ENCODE measurements at regions not wholly inside any gene's neighbourhood (a gene's known extent, or its start where the extent isn't known, plus 50 kb on each side); places are given as distances from the start of the nearest gene placed in this dataset.

DNA sequence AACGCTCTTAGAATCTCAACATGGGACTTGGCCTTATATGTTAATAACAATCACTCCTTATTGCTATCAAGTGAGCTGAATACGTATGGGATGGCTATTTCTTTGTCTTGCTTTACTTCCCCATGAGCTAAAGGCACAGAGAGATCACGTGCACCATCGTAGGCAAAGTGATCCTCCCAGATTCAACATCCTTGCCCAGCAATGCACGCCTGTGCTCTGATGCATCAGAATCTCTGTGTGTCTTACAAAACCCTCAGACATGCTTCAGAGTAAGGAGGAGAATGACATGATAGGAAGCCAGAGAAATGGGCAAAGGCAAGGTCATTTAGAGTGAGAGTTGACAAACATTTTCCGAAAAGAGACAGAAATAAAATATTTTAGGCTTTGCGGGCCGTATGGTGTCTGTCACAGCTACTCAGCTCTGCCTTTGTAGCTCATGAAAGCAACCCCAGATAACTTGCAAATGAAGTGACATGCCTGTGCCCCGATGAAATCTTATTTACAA lies 277.6 kb upstream of the CDH4 start:
- Histone ChIP-seq H3K9me3 (ENCODE audit: control insufficient read depth, low read length) (no peaks in the 10 kb centered on the region), H3K4me1 (ENCODE audit: control insufficient read depth, insufficient read depth, low read length, poor library complexity, severe bottlenecking) (no peaks in the 10 kb centered on the region), H3K4me3 (ENCODE audit: insufficient read depth, low read depth, low read length, poor library complexity, severe bottlenecking) (no peak overlapping the region), H3K27me3 (replicated peaks; ENCODE audit: control insufficient read depth, insufficient read depth, low read length, poor library complexity, severe bottlenecking) (no peaks in the 10 kb centered on the region), H3K27ac (ENCODE audit: insufficient read depth, low read length, poor library complexity, severe bottlenecking) (no peak overlapping the region), H3K36me3 (ENCODE audit: control insufficient read depth, insufficient read depth, low read length) (no peaks in the 10 kb centered on the region)
- DNase-seq = no peak

DNA sequence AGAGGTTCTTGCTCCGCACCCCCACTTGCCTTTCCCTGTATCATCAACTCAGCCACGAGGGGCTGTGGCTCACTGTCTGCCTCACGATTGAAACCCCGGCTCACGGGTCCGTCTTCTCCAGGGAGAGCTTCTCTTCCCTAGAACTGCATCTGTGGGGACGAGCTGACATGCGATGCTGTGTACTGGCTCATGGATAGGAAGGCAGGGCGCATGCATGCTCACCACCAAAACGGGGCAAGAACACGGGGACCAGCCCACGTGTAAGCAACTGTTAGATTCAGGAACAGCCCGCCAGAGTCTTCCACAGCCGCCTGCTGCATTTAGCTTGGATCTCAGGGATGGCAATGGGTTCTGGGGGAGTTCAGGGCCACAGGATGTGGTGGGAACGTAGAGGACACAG lies 275.9 kb upstream of the CDH4 start:
- no peaks in the 10 kb centered on the region for H3K27me3 ChIP-seq (replicated peaks; ENCODE audit: control insufficient read depth, insufficient read depth, low read length, poor library complexity, severe bottlenecking)
- H3K4me1 ChIP-seq (ENCODE audit: control insufficient read depth, insufficient read depth, low read length, poor library complexity, severe bottlenecking) = no peaks in the 10 kb centered on the region
- no peak for DNase-seq
- no peaks in the 10 kb centered on the region for H3K36me3 ChIP-seq (ENCODE audit: control insufficient read depth, insufficient read depth, low read length)
- H3K9me3 ChIP-seq (ENCODE audit: control insufficient read depth, low read length) = no peaks in the 10 kb centered on the region
- H3K4me3 ChIP-seq (ENCODE audit: insufficient read depth, low read depth, low read length, poor library complexity, severe bottlenecking) = no peak overlapping the region
- no peak overlapping the region for H3K27ac ChIP-seq (ENCODE audit: insufficient read depth, low read length, poor library complexity, severe bottlenecking)

DNA sequence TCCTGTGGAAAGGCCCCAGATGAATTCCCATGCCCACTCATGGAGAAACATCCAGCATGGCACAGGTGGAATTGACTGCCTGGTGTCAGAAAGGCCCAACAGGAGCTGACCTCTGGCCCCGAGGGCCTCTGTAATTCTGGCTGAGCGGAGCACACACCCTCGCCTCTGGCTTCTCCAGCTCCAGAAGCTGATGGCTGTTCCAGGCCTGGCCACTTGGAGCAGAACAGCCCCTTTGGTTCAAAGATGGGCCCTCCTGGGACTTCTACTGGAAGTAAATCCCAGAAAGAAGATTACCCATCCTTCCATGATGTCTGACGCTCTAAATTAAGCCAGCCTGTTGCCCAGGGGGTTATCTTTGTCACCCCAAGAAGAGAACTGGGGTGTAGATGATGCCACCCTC lies 275.1 kb upstream of the CDH4 start:
- Histone ChIP-seq H3K9me3 (ENCODE audit: control insufficient read depth, low read length) (no peaks in the 10 kb centered on the region), H3K4me3 (ENCODE audit: insufficient read depth, low read depth, low read length, poor library complexity, severe bottlenecking) (no peak overlapping the region), H3K36me3 (ENCODE audit: control insufficient read depth, insufficient read depth, low read length) (no peaks in the 10 kb centered on the region), H3K27ac (ENCODE audit: insufficient read depth, low read length, poor library complexity, severe bottlenecking) (no peak overlapping the region), H3K27me3 (replicated peaks; ENCODE audit: control insufficient read depth, insufficient read depth, low read length, poor library complexity, severe bottlenecking) (no peaks in the 10 kb centered on the region), H3K4me1 (ENCODE audit: control insufficient read depth, insufficient read depth, low read length, poor library complexity, severe bottlenecking) (no peaks in the 10 kb centered on the region)
- no peak for DNase-seq

DNA sequence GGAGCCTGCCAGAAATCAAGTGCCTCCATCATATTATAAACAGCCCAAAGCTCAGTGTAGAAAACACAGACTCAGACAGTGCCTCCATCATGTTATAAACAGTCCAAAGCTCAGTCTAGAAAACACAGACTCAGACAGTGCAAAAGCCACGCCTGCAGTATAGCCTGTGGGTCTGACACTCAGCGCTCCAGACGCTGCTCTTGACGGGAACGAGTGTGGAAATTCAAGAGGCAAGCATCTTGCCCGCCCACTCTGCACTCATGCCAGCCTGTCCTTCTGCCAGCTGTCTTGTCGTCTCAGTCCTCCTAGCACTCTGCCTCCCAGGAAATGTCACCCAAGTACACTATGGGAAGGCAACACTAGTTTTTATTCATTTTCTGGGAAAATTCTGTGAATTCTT lies 274.2 kb upstream of the CDH4 start:
- Histone ChIP-seq H3K4me3 (ENCODE audit: insufficient read depth, low read depth, low read length, poor library complexity, severe bottlenecking) (no peak overlapping the region), H3K27ac (ENCODE audit: insufficient read depth, low read length, poor library complexity, severe bottlenecking) (no peak overlapping the region), H3K36me3 (ENCODE audit: control insufficient read depth, insufficient read depth, low read length) (no peaks in the 10 kb centered on the region), H3K9me3 (ENCODE audit: control insufficient read depth, low read length) (no peaks in the 10 kb centered on the region), H3K4me1 (ENCODE audit: control insufficient read depth, insufficient read depth, low read length, poor library complexity, severe bottlenecking) (no peaks in the 10 kb centered on the region), H3K27me3 (replicated peaks; ENCODE audit: control insufficient read depth, insufficient read depth, low read length, poor library complexity, severe bottlenecking) (no peaks in the 10 kb centered on the region)
- no peak for DNase-seq

DNA sequence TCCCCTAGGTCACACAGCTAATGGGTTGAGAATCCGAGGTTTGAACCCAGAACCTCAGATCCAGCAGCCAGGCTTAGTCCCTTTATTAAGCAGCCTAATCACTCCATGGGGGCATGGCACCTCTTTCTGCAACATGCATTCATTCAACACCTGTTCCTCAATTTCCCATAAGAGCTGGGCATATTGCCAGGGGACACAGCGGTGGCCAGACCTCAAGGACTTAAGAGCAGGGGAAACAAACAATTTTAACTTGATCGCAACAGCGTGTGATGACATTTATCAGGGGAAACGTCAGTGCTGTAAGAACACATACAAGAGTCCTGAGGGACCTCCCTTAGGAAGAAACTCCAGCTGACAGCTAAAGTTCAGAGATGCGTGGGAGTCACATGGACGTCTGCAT lies 267.4 kb upstream of the CDH4 start:
- Histone ChIP-seq H3K9me3 (ENCODE audit: control insufficient read depth, low read length) (no peaks in the 10 kb centered on the region), H3K4me3 (ENCODE audit: insufficient read depth, low read depth, low read length, poor library complexity, severe bottlenecking) (no peak overlapping the region), H3K4me1 (ENCODE audit: control insufficient read depth, insufficient read depth, low read length, poor library complexity, severe bottlenecking) (no peaks in the 10 kb centered on the region), H3K27ac (ENCODE audit: insufficient read depth, low read length, poor library complexity, severe bottlenecking) (no peak overlapping the region), H3K36me3 (ENCODE audit: control insufficient read depth, insufficient read depth, low read length) (no peaks in the 10 kb centered on the region), H3K27me3 (replicated peaks; ENCODE audit: control insufficient read depth, insufficient read depth, low read length, poor library complexity, severe bottlenecking) (no peaks in the 10 kb centered on the region)
- no peak for DNase-seq

DNA sequence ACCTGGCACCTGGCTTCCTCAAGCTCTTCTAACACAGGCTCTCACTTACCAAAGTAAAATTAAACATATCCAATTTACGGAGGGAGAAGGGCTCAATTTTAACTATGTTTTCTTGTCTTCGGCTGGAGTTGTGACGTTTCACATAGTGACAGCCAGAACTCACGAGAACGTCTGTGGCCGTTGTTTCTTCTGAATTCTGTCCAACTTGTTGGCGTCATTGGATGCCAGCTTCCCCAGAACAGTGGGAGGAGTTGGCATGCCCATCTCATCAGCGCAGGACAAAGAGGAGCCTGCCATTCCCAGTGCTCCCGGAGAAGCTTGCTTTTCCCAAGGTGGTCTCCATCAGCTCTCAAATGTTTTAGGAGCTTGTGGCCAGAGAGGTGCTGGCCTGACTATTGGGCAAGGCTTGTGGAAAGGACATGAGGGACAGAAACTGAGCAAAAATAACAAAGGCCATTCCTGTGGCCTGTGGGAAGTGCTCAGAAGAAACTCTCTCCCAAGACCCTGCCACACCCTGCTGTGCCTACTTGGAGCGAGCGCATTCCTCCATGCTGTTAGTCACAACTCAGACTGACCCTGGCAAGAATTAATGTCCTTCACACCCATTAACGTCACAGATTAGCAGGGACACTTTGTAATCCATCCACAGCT lies 265.4 kb upstream of the CDH4 start:
- no peak overlapping the region for H3K4me3 ChIP-seq (ENCODE audit: insufficient read depth, low read depth, low read length, poor library complexity, severe bottlenecking)
- no peak overlapping the region for H3K27ac ChIP-seq (ENCODE audit: insufficient read depth, low read length, poor library complexity, severe bottlenecking)
- no peaks in the 10 kb centered on the region for H3K36me3 ChIP-seq (ENCODE audit: control insufficient read depth, insufficient read depth, low read length)
- DNase-seq = no peak
- no peaks in the 10 kb centered on the region for H3K9me3 ChIP-seq (ENCODE audit: control insufficient read depth, low read length)
- no peaks in the 10 kb centered on the region for H3K27me3 ChIP-seq (replicated peaks; ENCODE audit: control insufficient read depth, insufficient read depth, low read length, poor library complexity, severe bottlenecking)
- H3K4me1 ChIP-seq (ENCODE audit: control insufficient read depth, insufficient read depth, low read length, poor library complexity, severe bottlenecking) = no peaks in the 10 kb centered on the region

DNA sequence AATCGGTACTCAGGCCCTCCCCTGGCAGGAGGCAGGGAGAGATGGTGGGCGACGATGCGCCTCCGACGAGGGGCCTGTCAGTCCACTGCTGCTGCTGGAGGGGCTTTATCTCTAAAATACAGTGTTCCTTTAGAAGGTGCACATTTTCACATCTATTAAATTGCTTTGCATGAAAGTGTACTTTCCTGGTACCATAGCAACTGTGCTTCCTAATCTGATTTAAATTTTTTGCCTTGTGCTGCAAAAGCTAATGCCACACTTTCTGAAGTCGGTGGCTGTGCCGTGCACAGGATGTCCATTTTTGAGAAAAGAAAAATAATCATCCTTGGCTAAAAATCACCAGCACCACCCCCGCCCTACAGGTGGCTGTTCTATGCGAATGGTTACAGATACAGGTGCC lies 262.0 kb upstream of the CDH4 start:
- Histone ChIP-seq H3K27me3 (replicated peaks; ENCODE audit: control insufficient read depth, insufficient read depth, low read length, poor library complexity, severe bottlenecking) (no peaks in the 10 kb centered on the region), H3K36me3 (ENCODE audit: control insufficient read depth, insufficient read depth, low read length) (no peaks in the 10 kb centered on the region), H3K27ac (ENCODE audit: insufficient read depth, low read length, poor library complexity, severe bottlenecking) (no peak overlapping the region), H3K4me3 (ENCODE audit: insufficient read depth, low read depth, low read length, poor library complexity, severe bottlenecking) (no peak overlapping the region), H3K9me3 (ENCODE audit: control insufficient read depth, low read length) (no peaks in the 10 kb centered on the region), H3K4me1 (ENCODE audit: control insufficient read depth, insufficient read depth, low read length, poor library complexity, severe bottlenecking) (no peaks in the 10 kb centered on the region)
- DNase-seq = no peak

DNA sequence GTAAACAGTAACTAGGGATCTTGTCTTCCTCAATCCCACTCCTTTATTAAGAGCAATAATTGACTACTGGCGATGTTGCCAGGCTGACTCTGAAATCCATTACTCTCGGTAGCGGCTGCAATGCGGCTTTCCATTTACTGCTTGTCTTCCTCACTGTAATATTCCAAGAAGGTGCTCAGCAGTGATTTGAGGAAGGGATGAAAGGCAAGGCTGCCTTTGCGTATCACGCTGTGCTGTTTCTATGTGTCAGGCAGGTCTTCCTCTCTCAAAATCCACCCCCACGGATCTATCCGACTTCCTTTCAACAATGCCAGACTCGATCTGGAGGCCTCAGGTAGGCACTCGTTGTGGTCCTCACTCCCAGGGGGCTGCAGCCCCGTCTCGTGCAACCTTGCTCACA lies 261.4 kb upstream of the CDH4 start:
- no peaks in the 10 kb centered on the region for H3K36me3 ChIP-seq (ENCODE audit: control insufficient read depth, insufficient read depth, low read length)
- no peaks in the 10 kb centered on the region for H3K4me1 ChIP-seq (ENCODE audit: control insufficient read depth, insufficient read depth, low read length, poor library complexity, severe bottlenecking)
- no peaks in the 10 kb centered on the region for H3K9me3 ChIP-seq (ENCODE audit: control insufficient read depth, low read length)

DNA sequence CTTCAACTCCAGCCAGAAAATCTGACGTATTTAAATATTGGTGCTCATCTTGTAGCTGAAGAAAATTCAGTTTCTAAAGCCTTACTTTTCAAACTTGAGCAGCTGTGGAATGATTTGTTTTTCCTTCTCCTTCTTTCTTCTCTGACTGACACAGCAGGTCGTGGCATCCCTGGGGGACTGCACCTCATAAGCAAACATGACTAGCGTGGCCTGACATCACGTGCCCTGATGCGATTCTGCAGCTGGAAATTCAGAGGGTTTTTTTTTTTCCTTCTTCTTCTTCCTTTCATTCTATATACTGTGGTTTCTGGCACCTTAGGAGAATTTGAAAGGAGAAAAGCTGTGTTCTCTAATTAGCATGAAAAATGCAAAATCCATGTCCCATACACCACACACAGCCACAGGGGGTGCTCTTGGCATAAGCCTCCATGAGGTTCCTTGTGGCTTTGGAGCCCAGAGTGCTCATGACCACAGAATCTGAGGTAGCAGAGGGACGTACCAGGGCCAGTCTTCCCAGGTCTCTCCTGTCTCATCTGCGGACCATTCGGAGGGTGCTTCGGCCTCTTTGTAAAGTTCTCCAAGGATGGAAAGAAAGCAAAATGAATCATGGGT lies 258.5 kb upstream of the CDH4 start:
- no peak for DNase-seq
- no peak overlapping the region for H3K4me3 ChIP-seq (ENCODE audit: insufficient read depth, low read depth, low read length, poor library complexity, severe bottlenecking)
- no peaks in the 10 kb centered on the region for H3K9me3 ChIP-seq (ENCODE audit: control insufficient read depth, low read length)
- no peaks in the 10 kb centered on the region for H3K27me3 ChIP-seq (replicated peaks; ENCODE audit: control insufficient read depth, insufficient read depth, low read length, poor library complexity, severe bottlenecking)
- no peaks in the 10 kb centered on the region for H3K36me3 ChIP-seq (ENCODE audit: control insufficient read depth, insufficient read depth, low read length)
- no peaks in the 10 kb centered on the region for H3K4me1 ChIP-seq (ENCODE audit: control insufficient read depth, insufficient read depth, low read length, poor library complexity, severe bottlenecking)
- no peak overlapping the region for H3K27ac ChIP-seq (ENCODE audit: insufficient read depth, low read length, poor library complexity, severe bottlenecking)

More for the DNA sequence above, 261.4 kb upstream of the CDH4 start:
- no peaks in the 10 kb centered on the region for H3K27me3 ChIP-seq (replicated peaks; ENCODE audit: control insufficient read depth, insufficient read depth, low read length, poor library complexity, severe bottlenecking)
- H3K27ac ChIP-seq (ENCODE audit: insufficient read depth, low read length, poor library complexity, severe bottlenecking) = no peak overlapping the region
- H3K4me3 ChIP-seq (ENCODE audit: insufficient read depth, low read depth, low read length, poor library complexity, severe bottlenecking) = no peak overlapping the region
- no peak for DNase-seq

DNA sequence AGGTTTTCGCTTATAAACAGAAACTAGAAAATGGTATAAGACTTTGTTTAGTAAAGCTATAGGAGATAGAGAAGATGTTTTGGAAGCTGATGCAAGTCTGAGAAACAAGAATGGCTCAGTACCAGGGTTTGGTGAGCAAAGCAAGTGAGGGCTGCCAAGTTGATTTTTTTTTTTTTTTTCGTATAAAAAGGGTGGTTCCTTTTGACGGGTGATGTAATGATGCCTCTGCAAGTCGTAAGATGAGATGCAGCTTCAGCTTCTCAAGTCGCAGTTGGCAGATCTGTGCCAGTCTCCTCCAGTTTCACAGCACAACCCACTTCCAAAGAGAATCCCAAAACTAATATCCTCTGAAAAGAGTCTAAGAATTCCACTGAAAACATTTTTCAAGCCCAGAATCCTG lies 252.8 kb upstream of the CDH4 start:
- DNase-seq = no peak
- H3K27ac ChIP-seq (ENCODE audit: insufficient read depth, low read length, poor library complexity, severe bottlenecking) = no peak overlapping the region

More for the DNA sequence above, 252.8 kb upstream of the CDH4 start:
- H3K36me3 ChIP-seq (ENCODE audit: control insufficient read depth, insufficient read depth, low read length) = no peaks in the 10 kb centered on the region
- H3K27me3 ChIP-seq (replicated peaks; ENCODE audit: control insufficient read depth, insufficient read depth, low read length, poor library complexity, severe bottlenecking) = no peaks in the 10 kb centered on the region
- no peaks in the 10 kb centered on the region for H3K9me3 ChIP-seq (ENCODE audit: control insufficient read depth, low read length)
- H3K4me3 ChIP-seq (ENCODE audit: insufficient read depth, low read depth, low read length, poor library complexity, severe bottlenecking) = no peak overlapping the region
- no peaks in the 10 kb centered on the region for H3K4me1 ChIP-seq (ENCODE audit: control insufficient read depth, insufficient read depth, low read length, poor library complexity, severe bottlenecking)

Data from effector memory CD4-positive, alpha-beta T cell (primary cell).